Loucy (cell line): ENCODE measurements at regions not wholly inside any gene's neighbourhood (a gene's known extent, or its start where the extent isn't known, plus 50 kb on each side); places are given as distances from the start of the nearest gene placed in this dataset.

Experiments used
- CTCF ChIP-seq: fragments of 200-600 bp; sonication (generic); conservative IDR thresholded peaks from 2 replicates; pipeline ENCODE4 v1.5.1; 2014; ENCODE audit warnings: mild to moderate bottlenecking, antibody characterized with exemption, low read length
- EZH2phosphoT487 ChIP-seq: fragments of 200-600 bp; IDR thresholded peaks from 2 replicates; pipeline ENCODE4 v1.6.1; 2018; ENCODE audit warnings: antibody characterized with exemption, mild to moderate bottlenecking, moderate library complexity, borderline replicate concordance

- TF ChIP-seq CTCF: peak; percentile 58
- no peak for TF ChIP-seq EZH2phosphoT487
Measured at GRCh38 chr11:130979386-130979972, 63.2 kb upstream of the SNX19 start.
